Amygdala (tissue), 56 donors: ENCODE measurements at regions not wholly inside any gene's neighbourhood (a gene's known extent, or its start where the extent isn't known, plus 50 kb on each side); places are given as distances from the start of the nearest gene placed in this dataset.
"Not testable (repeated sequence)": the region's sequence is repeated elsewhere in the genome, so short reads cannot be mapped to it uniquely, and the experiment has no call there.

ENCODE experiments used
- DNase-seq, 56 donors: peaks; one replicate each; lab custom pipeline; 2025; lab: John Stamatoyannopoulos, UW

DNA sequence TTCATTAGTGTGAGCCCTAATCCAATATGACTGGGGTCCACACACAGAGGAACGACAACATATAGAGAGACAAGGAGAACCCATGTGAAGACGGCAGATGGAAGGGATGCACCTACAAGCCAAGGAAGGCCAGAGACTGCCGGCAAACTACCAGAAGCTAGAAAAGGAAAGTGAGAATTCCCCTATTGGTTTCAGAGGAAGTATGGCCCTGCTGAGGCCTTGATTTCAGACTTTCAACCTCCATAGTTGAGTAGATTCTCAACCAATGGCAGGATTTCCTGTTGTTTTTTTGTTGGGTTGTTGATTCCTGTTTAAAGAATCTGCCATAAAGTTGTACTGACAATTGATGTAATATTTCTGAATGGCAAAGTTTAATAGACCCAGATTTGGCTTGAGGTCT, 241.5 kb downstream of the SATB2 start:
- DNase-seq, result no peak

DNA sequence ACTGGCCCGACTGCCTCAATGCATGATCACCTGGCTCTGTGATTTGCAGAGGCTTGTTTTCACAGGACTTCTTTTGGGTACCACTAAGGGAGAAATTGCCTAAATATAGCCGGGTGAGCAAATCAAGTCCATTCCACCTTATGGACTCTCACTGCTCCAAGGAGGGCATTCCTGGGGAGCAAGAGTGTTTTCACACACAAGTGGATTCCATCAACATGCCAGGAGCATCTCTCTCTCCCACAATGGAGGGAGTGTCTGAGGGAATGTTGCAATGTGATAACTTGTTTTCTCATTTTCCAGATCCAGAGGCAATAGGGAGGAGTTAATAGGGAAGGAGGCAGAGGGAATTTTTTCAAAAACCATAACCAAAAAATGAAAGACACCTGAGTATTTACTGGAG, 250.7 kb downstream of the SATB2 start:
- DNase-seq, result no peak

DNA sequence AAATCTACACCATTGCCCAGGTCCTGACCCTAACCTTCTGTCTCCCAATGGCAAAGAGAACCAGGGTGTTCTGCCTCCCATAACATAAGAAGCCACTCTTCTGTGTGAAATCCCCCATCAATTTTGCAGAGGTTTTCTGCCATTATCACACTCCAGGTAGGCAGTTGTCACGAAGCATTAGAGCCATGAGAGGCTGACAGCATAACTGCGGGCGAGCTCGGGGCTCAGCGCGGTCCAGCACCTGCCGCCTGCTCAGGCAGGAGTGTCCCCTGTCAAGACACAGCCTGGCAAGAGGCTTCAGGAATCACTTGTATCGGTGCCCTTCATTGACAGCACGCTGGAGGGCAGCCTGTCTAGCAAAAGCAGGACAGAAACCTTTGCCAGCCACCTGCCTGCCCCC, 251.2 kb downstream of the SATB2 start:
- DNase-seq, result no peak

DNA sequence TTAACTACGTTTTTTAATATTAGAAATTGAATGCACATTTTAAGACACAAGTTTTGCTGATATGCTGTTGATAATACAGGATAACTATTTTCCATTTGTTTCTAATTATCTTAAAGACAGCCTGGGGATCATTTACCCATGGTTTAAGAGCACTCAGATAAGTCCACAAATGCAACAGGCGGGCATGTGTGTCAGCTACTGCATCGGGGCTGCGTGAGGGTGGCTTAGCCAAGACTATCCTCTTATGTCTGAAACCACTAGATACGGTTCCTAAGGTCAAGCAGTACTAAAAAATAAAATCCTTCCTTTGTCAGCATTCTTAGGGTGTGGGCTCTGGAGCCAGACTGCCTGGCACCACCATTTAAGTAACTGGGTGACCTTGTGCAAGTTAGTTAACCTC, 254.8 kb downstream of the SATB2 start:
- DNase-seq, result no peak

DNA sequence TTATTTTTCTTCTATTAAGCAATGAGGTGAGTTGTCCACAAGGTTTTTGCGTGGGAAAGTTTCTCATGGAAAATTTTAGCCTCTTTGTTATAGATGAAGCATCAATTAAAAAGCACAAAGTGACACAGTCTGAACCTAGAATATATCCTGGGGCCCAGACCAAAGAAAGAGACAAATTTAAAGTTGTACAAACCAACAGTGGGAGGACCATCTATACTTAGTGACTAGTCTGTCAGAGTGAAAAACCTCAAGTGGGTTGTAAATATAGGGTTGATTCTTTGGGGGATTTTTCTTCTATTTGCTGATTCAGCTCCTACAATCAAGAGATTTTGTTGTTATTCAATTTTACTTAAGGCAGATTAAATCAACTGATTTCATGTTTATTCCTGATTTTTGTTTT, 256.2 kb downstream of the SATB2 start:
- DNase-seq, result no peak

DNA sequence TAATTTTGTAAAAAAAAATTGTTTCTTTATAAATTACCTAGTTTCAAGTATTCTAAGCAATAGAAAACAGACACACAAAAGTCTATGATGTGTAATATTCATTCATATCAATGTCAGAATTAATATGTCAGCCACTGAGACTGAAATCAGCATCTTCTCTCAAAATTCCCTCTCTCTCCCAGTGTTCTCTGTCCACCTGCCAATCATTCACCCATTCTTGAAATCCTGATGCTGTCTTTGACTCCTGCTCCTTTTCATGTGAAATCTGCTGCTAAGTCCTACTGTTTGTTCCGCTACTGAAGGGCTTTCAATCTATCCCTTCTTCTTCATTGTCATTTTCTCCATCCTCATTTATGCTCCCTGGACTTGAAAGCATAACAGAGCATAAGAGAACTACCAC, 257.9 kb downstream of the SATB2 start:
- no peak for DNase-seq

DNA sequence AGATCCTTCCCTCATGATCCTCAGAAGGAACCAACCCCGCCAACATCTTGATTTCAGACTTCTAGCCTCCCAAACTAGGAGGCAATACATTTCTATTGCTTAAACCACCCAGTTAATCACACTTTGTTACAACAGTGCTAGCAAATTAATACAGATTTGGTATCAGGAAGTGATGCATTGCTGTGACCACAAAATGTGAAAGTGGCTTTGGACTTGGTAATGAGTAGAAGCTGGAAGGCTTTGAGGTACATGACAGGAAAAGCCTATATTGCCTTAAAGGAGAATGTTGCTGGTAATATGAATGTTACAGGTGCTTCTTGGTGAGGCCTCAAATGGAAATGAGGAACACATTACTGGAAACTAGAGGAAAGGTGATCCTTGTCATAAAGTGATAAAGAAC, 260.3 kb downstream of the SATB2 start:
- no peak for DNase-seq

DNA sequence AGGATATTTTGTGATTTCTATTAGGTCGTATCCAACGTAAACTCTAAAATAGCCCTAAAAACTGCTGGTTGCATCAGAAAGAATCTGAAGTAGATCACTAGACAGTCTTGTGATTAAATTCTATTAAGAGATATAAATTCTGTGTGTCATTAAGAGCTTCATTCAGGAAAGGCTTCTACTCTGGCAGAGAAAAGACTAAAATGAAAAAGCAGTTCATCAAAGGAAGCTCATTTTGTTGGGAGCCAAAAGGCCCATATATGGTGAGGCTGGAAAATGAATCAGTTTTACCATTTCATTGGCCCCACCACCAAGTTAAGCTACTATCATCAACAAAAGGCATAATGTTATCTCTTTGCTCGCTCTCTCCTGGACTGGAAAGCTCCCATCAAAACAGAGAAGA, 261.1 kb downstream of the SATB2 start:
- DNase-seq, result no peak

DNA sequence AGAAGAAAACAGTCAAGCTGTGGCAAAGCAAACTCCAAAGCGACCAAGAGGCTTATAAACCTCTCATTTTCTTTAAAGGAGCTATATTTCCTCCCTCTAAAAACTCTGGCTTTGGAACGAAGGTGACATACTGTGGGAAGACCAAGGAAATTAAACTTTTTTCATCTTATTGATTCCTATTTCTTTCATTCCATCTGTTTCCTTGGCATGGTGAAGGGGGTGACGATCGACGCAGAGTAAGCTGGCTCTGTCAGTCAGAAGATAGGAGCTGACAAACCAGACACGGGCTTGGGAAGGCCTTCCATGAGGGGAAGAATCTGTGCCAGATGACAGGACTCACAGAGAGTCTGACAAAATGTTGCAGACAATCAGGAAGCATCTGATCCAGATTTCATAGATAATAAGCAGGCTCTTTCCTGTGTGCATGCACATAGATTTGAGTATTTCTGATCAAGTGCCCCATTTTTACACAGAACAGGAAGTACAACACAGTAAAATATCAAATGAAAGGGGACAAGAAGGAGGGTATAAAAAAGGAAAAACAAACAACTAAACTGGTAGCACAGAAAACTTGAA, 261.7 kb downstream of the SATB2 start:
- DNase-seq, result no peak

DNA sequence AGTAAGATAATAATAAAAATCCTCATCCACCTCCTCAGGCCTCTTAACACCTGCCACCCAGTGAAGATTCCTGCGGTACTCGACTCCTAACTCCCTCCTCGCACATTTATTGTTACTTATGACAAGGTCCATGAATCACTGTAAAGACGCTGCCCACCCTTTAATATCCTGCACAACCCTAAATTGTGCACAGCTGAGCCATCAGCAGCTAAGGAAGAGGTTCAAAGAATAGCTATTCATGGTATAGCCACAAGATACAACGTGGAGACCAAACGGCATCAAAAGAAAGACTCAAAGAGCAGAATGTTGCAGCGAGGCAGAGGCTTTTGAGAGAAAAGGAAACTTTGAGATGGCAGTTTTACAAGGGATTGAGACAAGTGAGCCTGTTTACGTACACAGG, 266.3 kb downstream of the SATB2 start:
- no peak for DNase-seq

DNA sequence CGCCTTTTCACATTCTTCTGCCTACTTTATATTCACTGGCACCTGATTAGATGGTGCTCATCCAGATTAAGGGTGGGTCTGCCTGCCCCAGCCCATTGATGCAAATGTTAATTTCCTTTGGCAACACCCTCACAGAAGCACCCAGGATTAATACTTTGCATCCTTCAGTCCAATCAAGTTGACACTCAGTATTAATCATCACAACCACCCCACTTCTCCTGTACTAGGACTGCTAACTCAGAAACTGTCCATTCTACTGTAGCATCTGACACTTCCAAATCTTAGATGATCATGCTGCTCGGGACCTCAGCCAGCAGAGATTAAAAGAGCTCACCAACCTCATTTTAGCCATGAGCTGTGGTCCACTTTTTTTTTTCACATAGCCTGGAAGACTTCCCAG, 268.5 kb downstream of the SATB2 start:
- DNase-seq, result no peak

DNA sequence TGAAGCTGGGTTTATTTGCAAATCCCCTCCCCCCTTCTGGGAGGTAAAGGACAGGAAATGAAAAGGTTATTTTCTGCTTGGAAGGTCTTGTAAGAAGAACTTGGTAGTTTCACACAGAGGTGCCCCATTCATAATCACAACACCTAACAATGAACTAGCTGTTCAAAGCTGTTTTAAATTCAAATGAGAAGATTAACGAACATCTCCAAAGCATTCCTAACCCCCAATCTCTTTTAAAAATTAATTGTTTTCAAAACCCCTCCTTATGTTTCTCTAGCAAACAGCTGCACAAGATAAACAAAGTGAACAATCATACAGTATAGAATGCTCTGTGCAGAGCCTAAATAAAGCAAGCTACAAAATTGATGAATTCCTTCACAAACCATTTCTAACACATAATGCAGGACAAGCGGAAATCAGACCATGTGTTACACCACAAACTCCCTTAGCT, 271.4 kb downstream of the SATB2 start:
- no peak for DNase-seq

DNA sequence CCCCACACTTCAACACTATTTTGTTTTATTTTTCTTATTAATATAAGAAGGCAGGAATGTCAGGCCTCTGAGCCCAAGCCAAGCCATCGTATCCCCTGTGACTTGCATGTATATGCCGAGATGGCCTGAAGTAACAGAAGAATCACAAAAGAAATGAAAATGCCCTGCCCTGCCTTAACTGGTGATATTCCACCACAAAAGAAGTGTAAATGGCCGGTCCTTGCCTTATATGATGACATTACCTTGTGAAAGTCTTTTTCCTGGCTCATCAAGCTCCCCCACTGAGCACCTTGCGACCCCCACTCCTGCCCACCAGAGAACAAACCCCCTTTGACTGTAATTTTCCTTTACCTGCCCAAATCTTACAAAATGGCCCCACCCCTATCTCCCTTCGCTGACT, 272.6 kb downstream of the SATB2 start:
- DNase-seq, result not testable (repeated sequence)

DNA sequence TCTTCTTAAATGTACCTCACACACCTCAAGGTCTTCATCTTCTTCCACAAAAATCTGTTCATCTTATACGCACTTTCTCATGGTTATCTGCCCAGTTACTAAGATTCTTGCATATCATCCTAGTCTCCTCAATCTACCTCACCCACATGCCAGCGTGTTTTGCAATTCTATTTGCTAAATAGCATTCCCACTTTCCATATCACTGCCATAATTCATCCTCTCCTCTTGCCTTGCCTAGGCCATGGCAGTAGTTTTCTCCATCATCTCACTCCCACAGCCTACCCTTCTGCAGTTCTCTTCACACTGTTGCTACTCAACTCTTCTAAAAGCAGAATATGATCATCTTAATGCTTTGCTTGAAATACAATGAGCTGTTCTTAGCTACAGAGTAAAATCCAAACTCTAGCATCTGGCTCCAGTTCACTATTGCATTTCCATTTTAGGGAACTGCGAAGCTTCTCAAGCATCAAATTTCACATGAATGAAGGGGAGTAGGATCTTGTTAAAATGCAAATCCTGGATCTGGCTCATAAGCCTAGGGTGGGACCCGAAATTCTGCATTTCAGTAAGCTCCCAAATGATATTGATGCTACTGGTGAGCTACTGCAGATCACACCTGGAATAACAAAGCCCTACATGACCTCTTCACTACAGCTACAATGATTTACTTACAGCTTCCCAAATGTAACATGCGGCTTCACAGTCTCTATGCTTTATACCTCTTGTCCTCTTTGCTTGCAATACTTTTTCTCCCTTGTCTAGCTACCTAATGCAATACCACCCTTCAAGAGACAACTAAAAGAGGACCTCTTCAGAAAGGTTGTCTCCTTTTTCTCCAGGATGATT, 293.9 kb downstream of the SATB2 start:
- no peak for DNase-seq

DNA sequence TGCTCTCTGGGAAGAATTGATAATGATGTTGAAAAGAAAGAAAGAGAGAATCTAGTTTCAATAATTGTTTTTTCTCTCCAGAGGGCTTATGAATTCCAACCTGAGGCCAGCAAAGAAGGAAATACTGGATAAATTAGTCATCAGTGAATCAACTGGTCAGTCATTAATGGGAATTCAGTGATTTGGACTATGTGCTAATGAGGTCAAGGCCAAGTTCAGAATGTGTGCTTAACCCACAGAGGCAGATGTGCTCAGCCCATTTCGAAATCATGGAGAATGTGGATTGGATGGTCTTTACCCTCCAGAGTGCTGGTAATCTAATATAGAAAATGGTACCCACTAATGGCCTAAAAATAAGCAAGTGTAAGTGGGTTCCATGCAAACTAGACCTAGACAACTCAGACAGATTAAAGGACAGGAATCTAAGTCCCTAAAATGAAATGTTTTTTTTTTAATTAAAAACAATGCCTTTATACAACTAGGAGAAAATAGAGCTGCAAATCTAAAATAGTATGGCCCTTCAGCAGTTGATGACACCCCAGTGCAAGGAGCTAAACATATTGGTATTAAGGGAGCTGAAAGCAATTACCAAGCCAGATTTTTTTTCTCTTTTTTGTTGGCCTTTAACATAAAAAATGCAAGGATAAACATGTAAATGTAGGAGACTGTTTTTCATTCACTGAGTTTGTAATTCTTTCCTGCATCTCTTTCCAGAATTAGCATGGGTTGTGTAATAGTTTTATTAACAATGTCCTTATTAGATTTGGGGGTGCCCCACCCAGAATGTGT, 296.9 kb downstream of the SATB2 start:
- DNase-seq, result no peak

DNA sequence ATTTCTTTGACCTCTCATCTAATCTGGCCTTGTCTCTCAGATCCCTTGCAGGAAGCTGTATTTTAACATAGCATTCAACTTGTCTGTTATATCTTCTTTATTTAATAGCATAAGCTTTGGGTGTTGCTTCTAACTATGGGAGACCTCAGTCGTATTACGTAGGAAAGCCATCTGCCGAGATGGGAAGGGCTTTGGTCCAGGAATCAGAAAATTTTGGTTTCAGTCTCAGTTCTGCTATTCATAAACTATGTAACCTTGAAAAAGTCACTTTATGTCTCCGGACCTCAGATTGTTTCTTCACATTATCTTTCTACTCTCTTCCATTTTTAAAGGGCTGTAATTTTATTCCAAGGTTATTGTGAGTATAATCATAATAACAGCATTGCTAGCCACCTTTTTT, 297.7 kb downstream of the SATB2 start:
- DNase-seq, result no peak

DNA sequence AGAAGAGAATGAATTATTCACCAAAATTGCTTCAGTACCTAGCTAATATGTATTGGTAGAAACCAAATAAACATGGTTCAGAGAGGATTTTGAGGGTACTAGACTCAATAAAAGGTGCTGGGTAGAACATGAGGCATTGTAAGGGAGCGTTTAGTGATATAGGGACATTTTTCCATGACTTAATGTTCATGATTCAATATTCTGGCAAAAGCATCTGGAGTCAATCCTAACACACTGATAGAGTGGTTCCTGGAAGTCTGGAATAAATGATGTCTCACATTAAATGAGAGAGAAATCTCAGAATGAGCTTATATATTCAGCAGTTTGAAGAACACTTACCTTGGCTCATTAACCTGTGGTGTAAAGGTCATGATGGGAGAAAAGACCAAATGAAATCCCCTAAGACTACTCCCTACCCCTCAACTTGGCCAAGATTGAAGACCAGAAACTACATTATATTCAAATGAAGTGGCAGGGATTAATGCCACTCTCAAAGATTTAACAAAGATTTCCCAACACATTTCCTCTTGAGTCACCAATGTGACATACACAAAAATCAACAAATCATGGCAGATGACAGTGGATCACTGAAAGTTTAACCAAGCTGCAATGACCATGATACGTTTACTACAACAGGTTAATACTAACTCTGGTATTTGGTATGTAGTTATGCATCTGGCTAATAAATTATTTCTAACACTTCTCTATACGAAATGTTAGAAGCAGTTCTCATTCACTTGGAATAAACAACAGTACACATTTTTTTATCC, 309.5 kb downstream of the SATB2 start:
- DNase-seq, result no peak

DNA sequence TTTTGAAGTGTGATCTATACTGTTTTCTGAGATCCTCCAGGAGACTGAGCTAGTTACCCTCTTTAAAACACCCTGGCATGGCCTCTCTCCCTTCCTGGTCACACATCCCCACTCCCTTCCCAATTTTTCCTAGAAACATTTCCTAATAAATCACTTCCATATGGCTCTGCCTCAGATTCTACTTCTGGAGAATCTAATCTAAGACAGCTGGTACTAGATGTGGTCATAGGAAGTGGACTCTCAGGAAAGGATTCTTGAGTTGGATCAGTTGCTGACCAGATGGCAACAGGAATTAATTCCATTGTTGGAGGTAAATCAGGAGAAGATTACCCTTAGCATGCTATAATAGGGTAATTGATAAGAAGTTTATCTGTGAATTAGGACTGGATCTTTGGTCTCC, 310.5 kb downstream of the SATB2 start:
- DNase-seq, result no peak

DNA sequence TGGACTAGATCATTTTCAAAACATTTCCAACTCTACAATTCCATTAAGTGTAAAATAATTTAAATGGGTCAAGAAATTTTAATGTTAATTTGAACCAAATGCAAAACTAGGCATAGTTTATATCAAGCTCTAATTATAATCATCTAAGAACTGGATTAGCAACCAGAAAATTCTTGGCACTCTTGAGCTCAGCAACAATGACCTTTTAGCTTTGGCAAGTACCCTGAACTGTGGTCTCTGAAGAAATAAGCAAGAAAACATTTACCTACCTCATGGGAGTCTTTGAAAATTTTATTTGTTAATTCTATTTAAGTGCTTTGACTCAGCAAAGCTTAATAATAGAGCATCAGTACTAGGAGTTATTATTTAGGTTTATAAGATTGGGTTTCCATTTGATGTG, 313.2 kb downstream of the SATB2 start:
- DNase-seq, result no peak

DNA sequence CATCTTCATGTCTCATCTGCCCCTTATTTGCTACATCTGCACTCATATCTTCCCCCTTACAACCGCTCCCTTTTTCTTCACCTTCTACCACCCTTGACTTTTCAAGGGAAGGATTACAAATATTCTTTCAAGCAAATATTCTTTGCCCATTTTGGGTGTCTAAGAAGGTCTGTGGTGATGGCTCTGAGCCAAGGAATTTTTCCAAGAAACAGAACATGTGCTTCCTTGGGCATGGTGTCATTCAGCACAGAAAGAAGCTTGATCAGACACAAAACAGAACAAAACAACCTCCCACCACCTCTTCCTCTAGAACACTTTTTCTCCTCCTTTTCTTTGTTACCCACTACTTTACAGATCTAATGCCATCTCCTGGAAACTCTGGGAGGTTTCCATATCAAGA, 313.7 kb downstream of the SATB2 start:
- DNase-seq, result no peak

DNA sequence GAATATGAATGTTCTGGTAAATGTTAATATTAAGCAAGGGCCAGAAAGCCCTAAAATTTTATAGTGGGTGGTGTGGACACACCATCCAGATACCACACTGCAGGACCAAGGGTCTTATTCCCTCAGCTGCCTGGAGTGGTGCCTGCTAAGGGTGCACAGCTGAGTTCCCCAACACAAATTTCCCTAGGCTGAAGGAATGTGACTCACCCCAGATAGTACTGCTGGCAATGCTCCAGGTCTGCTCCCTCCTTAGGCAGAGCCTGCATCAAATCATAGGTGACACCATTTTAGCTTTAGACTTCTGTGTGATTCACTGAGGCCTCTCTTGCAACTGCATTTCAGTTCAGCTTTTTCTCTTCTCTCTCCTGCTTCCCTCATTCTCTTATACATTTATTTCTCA, 321.1 kb downstream of the SATB2 start:
- no peak for DNase-seq
